HG03039 (cell line): ENCODE measurements at regions not wholly inside any gene's neighbourhood (a gene's known extent, or its start where the extent isn't known, plus 50 kb on each side); places are given as distances from the start of the nearest gene placed in this dataset.
"Not testable (repeated sequence)": the region's sequence is repeated elsewhere in the genome, so short reads cannot be mapped to it uniquely, and the experiment has no call there.

Experiments
- ATAC-seq: cut with Tn5 transposase; IDR thresholded peaks from one replicate; pipeline ENCODE4 v1.9.1; 2021; ENCODE audit warnings: mild to moderate bottlenecking, moderate library complexity; ENCODE audit not compliant: unreplicated experiment

DNA sequence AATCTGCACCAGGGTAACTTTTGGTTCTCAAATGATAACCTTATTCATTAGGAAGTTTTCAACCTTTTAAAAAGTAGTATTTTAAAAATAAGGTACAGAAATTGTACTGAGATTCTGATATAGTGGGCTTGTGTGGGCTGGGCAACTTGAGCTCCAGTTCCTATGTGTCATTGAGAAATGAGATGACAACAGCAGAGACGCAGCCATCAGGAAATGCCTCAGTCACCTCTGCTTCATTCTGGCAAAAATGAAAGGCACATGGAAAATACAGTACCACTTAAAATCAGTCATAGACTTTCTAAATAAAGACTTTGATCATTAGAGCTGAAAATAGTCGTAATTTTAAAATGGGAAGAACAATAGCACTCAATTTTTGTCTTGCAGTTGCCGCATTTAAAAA lies 480.2 kb downstream of the PLK2 start:
- ATAC-seq, result no peak

DNA sequence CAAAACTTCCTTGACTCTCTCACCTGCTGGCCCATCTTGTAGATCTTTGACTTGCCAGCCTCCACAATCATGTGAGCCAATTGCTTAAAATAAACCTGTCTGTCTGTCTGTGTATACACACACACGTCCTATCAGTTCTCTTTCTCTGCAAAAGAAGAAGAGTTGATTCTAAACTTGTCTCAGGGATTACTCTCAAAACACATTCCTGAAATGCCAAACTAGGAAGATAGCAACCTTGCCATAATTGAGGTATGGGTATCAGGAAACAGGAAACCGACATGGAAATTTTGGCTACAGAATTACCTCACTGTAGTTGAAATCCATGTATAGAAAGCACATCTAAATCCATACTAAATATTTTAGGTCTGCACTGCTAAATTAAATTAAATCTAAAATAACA lies 483.4 kb downstream of the PLK2 start:
- no peak for ATAC-seq

DNA sequence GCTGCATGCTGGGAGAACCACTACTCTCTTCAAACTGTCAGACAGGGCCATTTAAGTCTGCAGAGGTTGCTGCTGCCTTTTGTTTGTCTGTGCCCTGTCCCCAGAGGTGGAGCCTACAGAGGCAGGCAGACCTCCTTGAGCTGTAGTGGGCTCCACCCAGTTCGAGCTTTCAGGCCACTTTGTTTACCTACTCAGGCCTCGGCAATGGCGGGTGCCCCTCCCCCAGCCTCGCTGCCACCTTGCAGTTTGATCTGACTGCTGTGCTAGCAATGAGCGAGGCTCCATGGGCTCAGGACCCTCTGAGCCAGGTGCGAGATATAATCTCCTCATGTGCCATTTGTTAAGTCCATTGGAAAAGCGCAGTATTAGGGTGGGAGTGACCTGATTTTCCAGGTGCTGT lies 487.8 kb downstream of the PLK2 start:
- not testable (repeated sequence) for ATAC-seq

DNA sequence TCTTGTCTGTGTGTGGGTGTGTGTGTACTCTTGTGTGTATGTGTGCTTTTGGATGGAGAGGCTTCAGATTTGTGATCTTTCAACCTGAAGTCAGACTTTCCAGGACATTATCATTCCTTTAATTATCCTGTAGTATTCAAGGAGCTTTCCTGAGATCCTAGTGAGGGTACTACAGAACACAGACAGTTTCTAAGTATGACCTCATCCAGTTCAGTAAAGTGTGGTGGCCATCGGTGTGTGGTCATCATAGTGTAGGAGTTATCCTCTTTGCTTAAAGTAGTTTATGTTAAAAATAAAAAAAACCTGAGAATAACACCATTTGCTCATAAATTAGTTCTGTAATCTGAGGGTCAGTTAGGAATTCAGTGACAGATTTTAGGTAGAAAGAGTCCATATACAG lies 478.0 kb upstream of the ACTBL2 start:
- ATAC-seq, result no peak

DNA sequence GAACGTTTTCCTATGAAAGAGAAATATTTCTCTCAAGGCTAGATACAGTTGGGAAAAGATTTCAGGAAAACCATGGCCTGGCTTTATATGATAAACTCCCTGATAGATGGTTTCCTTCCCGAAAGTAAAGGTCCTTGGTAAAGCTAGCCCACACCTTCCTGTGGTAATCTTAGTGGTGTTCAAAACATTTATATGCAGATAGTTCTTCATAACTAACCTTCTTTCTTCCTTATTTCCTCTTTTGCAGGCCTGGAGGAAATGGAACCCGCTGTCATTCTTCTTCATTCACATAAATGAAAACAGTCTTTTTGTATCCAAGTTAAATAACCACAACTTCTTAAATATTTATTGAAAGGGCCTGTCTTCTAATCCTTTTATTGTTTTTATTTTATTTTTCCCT lies 474.0 kb upstream of the ACTBL2 start:
- ATAC-seq, result no peak

DNA sequence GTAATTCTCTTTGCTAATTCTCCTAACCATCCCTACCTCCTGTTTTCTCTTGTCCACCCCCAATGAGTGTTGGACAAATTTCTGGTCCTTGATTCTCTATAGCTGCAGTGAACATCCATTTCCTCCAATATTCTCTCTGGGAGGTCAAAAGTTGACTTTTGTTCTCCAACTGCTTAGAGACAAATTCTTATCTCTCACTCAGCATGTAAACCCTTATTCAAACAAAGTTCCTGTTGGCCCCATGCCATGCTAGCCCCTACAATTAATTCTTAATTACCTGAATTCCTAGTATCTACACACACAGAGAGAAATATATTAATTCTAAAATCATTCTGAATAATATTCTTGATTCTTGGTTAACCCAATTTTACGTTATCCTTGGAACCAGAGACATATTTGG lies 472.9 kb upstream of the ACTBL2 start:
- ATAC-seq, result no peak

DNA sequence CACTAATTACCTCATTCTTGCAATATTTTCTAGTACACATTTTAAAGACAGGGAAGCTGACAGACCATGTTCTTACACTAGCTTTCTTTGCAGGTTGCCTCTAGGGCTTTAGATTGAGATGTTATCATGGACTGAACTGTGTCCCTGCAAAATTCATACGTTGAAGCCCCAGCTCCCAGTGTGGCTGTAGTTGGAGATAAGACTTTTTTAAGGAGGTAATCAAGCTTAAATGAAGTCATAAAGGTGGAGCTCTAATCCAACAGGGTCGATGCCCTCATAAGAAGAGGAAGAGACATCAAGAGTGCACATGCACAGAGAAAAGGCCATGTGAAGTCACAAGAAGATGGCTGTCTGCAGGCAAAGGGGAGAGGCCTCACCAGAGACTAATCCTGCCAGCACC lies 471.2 kb upstream of the ACTBL2 start:
- no peak for ATAC-seq

DNA sequence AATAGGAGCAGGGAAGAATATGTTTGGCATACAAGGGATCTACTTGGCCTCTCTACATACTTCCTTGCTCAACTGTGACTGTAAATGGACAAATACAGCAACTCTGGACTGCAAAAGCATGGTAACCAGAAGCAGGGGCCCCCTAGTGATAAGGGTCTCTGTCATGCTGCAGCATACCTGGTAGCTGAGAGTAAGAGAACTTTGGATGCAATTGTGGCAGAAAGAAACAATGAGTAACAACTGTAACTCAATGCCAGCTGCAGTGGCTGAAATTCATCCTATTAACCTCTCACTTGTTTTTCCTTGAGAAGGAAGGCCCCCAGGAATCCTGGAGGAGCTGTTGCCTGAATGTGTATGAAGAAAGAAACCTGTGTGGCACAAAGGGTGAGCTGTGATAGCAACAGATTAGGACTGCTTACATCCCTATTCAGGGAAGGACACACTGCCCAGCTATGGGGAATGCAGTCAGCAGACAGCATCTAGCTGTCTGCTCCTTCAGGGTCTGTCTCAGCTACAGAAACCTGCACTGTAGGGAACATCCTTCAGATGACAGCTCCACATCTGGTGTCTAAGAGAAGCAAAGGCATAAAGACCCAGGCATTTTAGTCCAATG lies 468.1 kb upstream of the ACTBL2 start:
- ATAC-seq, result no peak

DNA sequence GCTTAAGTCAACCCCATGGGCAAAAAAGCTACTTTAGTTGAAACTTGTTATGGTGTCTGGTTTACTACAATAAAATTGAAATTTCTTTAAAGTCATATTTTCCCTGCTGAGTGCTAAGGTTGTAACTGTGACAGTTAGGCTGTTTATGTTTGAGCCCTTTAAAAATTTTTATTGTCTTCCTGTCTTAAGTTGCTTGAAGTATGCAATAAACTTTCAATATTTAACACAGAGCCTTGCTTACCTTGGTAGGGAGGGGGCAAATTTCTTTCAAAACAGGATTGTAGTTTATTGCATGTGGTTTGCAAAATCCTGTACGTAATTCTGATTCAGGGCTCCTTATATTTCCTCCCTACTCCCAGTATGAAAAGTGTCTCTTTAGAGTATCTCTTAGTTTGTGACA lies 465.5 kb upstream of the ACTBL2 start:
- ATAC-seq, result no peak

DNA sequence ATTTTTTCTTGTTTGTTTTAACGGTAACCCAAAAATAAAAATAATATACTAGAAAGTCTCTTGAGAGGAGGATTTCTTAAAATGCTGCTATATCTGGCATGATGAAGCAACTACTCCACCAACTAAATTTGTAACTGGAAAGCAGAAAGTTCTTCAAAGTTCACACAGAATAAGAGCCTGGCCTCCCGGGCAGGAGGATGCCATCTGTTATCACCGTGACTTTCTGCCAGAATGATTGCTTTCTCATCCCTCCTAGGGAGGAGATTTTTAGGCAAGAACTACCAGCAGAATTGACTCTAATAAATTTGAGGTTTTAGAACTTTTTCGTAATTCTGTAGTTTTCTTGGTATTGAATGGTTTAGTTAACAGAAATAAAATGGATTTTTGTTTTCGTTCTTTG lies 464.6 kb upstream of the ACTBL2 start:
- ATAC-seq, result no peak

DNA sequence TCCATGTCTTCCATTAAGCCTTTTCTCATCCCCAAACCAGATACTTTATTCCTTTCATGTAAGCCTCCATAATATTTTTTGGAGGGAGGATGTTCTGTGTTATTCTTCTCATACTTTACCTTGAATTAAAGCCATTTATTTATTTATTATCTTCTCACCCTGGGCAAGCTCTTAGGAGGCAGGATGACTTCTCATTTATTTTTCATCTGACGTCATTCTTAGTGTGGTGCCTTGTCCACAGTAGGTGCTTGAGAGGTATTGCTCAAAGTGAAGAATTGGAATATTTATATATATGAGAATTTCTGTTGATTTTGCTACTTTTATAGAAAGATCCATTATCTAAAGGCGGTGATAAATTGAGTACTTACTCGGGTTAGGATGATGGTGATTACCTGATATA lies 458.3 kb upstream of the ACTBL2 start:
- no peak for ATAC-seq

DNA sequence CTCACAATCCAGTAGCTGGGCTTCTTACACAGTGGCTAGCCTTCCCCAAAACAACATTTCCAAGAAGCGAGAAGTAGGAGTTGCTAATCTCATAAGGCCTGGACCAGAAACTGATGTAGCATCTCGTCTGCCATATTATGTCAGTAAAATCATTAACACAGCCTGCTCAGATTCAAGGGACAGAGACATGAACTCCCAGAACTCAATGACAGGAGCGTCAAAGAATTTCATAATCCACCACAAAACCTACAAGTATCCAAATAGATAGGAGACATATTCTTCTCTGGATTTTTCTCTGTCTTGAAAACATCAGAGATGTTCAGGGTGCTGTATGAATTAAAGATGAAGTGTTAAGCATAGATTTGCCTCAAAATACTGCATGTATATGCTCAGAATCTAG lies 457.6 kb upstream of the ACTBL2 start:
- ATAC-seq, result no peak

DNA sequence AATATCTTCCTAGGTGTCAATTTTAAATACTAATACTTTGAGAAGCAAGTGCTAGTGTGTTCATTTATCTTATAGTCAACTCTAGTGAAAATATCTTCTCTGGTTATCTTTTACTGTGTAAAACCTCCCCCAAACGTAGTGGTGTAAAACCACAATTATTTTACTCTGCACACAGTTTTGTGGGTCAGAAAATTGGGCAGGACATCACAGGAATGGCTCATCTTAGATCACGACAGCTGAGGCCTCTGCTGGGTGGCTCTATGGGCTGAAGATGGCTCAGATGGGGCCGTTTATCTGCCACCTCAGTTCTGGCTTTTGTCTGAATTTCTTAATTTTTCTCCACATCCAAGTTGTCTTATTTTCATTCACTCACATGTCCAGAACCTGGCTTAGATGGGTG lies 457.2 kb upstream of the ACTBL2 start:
- no peak for ATAC-seq

DNA sequence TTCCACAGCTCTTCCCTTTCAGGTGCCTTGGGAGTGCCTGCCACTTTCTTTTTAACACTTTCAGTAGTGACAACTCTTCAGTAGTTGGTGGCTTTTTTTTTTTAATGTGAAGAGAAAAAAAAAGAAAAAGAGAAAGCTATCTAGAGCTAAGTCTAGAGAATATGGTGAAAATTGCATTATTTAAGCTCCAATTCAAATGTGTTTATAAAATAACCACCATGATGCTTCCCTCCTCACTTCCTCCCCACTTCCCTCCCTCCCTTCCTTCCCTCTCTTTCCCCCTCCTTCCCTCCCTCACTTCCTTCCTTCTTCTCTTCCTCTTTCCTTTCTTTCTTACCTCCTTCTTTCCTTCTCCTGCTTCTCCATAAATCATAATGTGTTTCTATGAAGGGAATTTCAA lies 456.7 kb upstream of the ACTBL2 start:
- no peak for ATAC-seq

DNA sequence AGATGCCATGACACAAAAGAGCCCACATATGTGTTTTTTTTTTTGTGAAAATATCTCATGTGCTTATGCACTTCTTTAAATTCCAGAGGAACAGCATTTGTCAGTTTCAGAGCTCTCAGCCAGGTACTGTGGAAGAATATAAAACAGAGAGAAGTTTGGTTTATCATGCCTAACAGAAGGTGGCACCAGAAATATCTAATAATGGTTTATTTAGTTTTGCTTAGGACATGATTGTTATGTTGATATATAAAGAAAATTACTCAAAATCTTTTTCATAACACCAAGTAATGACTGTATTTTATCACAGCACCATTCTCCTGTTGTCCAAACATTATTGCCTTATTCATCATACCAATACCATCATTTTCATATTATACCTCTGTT lies 455.6 kb upstream of the ACTBL2 start:
- ATAC-seq, result no peak

DNA sequence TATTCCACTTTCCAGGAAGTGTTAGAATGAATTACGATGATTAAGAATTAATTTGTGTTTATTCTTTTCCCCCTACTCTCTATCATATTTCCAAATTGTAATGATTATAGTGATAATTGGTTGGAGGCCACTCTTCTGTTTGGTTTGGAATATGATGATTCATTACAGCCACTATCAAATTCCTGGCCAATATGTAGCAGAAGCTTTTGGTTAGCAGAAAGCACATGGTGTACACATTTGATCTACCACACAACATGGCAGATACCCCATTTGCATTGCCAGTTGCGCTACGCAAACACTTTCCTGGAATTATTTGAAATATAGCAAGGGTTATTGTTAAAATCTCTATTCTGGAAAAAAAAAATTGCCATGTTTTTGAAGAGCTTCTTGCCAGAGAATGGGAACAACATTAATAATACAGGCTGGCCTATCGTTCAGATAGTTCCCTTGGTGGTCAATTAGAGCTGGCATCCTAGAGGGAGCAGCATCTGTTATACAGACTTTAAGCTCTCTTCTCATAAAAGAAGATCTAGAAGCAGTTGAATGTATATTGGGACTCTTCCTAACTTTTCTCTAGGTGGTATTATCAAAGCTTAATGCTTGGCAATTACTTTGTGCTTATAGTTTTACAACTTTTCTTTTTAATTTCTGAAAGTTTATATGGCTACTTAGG lies 455.0 kb upstream of the ACTBL2 start:
- no peak for ATAC-seq

DNA sequence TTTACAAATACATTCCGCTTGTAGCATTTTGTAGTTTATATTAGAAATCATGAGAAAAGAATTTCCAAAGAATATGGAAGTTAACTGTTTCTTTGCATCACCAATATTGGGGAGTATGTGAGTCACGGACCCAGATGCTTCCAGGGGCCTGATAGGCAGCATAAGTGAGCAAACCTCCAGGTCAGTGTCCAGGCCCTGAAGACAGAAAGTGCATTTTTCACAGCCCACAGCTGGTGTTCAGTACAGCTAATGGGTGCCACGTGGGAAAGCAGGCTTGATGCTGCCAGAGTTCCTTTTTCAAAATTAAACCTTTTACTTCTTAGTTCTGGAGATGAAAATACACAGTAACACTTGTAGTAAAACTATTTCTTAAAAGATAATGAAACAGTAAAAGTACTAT lies 454.4 kb upstream of the ACTBL2 start:
- ATAC-seq, result no peak

DNA sequence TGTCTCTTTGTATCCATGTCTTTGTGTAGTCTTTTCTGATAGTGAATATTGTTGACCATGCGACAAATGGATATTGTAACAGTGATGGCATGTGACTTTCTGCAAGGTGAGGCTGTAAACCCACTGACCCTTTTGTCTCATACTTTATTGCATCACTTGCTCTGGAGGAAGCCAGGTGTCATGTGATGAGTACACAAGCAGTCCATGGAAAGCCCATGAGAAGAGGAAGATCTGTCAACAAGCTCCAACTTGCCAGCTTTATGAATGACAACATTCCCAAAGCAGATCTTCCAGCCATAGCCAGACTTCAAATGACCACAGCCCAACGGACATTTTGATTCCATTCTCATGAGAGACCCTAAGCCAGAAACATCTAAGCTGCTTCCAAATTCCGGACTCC lies 450.1 kb upstream of the ACTBL2 start:
- ATAC-seq, result no peak

DNA sequence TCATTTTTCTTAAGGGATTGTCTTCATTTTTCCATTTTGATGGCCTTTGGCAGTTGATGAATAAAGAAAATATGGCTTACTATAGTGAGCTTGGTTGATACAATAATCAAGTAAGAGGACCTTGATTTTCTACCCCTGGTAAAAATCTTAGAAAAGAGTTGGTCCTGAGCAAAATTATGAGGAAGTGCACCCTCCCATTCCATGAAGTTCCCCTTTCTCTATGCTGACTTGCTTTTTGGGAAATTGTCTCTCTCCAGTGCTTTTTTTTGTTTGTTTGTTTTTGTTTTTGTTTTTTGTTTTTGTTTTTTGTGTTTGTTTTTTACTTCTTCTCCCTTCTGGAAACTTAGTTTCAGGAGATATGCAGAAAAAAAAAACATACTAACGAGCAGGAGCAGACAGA lies 449.2 kb upstream of the ACTBL2 start:
- no peak for ATAC-seq

DNA sequence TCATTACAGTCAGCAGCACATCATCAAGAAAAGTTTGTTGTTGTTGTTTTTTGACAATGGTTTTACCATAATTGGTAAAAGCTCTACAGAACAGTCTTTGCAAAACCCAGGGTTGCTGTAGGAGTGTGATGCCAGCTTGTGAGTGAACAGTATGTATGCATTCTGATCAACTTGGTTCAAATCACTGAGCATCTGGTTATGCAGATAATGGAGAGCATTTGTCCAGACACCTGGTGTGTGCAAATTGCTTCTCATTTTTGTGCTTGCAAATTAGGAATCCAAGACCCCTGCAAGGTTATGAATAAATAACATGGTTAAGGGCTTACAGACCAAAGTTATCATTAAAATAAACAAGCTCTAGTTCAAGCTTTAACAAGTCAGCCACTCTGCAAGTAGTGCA lies 448.7 kb upstream of the ACTBL2 start:
- ATAC-seq, result no peak

DNA sequence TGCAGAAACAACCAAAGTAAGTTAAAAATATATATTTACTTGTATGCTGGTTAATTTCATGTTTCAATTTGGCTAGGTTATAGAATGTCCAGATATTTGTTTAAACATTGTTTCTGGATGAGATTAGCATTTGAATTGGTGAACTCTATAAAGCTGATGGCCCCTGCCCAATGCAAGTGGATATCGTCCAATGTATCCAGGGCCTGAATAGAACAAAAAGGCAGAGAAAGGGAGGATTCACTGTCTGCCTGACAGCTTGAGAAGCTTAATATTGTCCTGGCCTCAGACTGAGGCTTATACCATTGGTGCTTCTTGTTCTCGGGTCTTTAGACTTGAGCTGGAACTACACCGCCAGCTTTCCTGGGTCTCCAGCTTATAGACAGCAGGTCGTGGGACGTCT lies 446.7 kb upstream of the ACTBL2 start:
- ATAC-seq, result no peak

DNA sequence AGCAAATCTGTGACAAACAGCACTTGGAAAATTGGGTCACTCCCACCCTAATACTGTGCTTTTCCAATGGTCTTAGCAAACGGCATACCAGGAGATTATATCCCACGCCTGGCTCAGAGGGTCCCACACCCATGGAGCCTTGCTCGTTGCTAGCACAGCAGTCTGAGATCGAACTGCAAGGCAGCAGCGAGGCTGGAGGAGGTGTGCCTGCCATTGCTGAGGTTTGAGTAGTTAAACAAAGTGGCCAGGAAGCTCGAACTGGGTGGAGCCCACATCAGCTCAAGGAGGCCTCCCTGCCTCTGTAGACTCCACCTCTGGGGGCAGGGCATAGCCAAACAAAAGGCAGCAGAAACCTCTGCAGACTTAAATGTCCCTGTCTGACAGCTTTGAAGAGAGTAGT lies 440.5 kb upstream of the ACTBL2 start:
- not testable (repeated sequence) for ATAC-seq

DNA sequence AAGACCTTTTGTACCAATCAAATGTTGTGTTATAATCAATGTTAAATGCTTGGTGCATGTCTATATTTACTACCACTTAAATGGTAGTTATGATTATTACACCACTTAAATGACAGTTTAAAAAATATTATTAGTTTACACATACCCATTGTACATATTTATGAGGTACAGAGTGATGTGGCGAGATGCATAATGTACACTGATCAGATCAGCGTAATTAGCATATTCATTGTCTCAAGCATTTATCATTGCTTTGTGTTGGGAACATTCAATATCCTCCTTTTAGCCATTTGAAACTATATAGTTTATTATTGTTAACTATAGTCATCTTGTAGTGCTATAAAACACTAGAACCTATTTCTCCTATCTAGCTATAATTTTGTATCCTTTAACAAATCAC lies 434.4 kb upstream of the ACTBL2 start:
- no peak for ATAC-seq
